BE2C (cell line): ENCODE measurements at regions not wholly inside any gene's neighbourhood (a gene's known extent, or its start where the extent isn't known, plus 50 kb on each side); places are given as distances from the start of the nearest gene placed in this dataset.

Experiments
- DNase-seq: peaks from one replicate; pipeline ENCODE4 v3.0.0-alpha.2; 2020
- H3K27me3 ChIP-seq: fragments of 250-450 bp; sonication (Bioruptor Pico); 2 replicates; pipeline ENCODE4 v1.5.1; 2020; ENCODE audit warnings: mild to moderate bottlenecking
- H3K36me3 ChIP-seq: fragments of 250-450 bp; sonication (Bioruptor Pico); 2 replicates; pipeline ENCODE4 v1.5.1; 2020; ENCODE audit warnings: mild to moderate bottlenecking
- H3K4me1 ChIP-seq: fragments of 250-450 bp; sonication (Bioruptor Pico); 2 replicates; pipeline ENCODE4 v1.5.1; 2020
- H3K4me3 ChIP-seq: 2 replicates; pipeline ENCODE4 v1.5.1; 2011; ENCODE audit warnings: low read depth, low read length
- H3K9me3 ChIP-seq: fragments of 250-450 bp; sonication (Bioruptor Pico); 2 replicates; pipeline ENCODE4 v1.5.1; 2020
- CTCF ChIP-seq: IDR thresholded peaks from 2 replicates; pipeline ENCODE4 v1.5.1; 2012; ENCODE audit warnings: mild to moderate bottlenecking, low read depth, low read length

GRCh38 chr21:32196001-32196400 lies 82.8 kb downstream of the MIS18A start:
- Histone ChIP-seq H3K4me1 (peaks cover 7% of the 10 kb centered on the region), H3K4me3 (no peak overlapping the region), H3K36me3 (no peaks in the 10 kb centered on the region), H3K9me3 (no peaks in the 10 kb centered on the region), H3K27me3 (no peaks in the 10 kb centered on the region)
- no peak for DNase-seq
- TF ChIP-seq CTCF, result no peak

GRCh38 chr21:32193098-32193465 lies 85.8 kb downstream of the MIS18A start:
- no peak overlapping the region for H3K4me3 ChIP-seq
- no peaks in the 10 kb centered on the region for H3K9me3 ChIP-seq
- no peak for TF ChIP-seq CTCF
- H3K36me3 ChIP-seq, result no peaks in the 10 kb centered on the region
- no peaks in the 10 kb centered on the region for H3K27me3 ChIP-seq
- DNase-seq, result no peak
- peaks cover 7% of the 10 kb centered on the region for H3K4me1 ChIP-seq

GRCh38 chr21:32192291-32193097 lies 86.4 kb downstream of the MIS18A start:
- H3K4me1 ChIP-seq, result peaks cover 4% of the 10 kb centered on the region
- DNase-seq, result no peak

DNA sequence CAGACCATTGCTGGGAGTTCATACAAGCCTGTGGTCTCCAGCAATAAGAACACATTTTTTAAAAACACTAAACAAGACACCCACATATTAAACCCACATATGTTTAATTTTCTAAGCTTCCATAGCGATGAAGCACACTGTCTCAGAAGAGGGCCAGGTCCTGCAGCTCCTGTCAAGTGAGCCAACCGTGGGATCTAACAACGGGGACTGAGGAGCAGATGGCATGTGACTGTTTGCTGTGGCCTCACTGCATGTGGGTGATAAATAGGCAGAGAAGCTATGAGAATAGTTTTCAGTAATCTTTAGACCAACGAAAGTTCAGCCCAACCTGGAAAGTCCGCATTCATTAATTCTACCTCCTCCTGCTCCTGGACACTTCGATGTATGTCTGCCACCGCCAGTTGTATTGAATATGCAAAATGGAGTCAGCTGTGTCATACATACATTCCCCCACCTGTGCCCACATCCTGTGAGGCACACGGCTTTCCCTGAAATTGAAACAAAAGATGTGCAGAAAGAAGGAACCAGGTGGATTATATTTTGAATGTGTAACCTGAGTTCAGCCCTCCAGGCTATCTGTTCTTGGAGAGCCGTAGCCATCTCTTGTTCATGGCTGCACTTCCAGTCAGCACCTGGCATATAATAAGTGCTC lies 88.2 kb downstream of the MIS18A start:
- Histone ChIP-seq H3K4me3 (no peak overlapping the region), H3K4me1 (no peaks in the 10 kb centered on the region), H3K9me3 (no peaks in the 10 kb centered on the region), H3K27me3 (no peaks in the 10 kb centered on the region), H3K36me3 (no peaks in the 10 kb centered on the region)
- no peak for DNase-seq
- TF ChIP-seq CTCF, result no peak

More at GRCh38 chr21:32192291-32193097, 86.4 kb downstream of the MIS18A start:
- Histone ChIP-seq H3K9me3 (no peaks in the 10 kb centered on the region), H3K36me3 (no peaks in the 10 kb centered on the region), H3K27me3 (no peaks in the 10 kb centered on the region), H3K4me3 (no peak overlapping the region)
- TF ChIP-seq CTCF, result no peak

DNA sequence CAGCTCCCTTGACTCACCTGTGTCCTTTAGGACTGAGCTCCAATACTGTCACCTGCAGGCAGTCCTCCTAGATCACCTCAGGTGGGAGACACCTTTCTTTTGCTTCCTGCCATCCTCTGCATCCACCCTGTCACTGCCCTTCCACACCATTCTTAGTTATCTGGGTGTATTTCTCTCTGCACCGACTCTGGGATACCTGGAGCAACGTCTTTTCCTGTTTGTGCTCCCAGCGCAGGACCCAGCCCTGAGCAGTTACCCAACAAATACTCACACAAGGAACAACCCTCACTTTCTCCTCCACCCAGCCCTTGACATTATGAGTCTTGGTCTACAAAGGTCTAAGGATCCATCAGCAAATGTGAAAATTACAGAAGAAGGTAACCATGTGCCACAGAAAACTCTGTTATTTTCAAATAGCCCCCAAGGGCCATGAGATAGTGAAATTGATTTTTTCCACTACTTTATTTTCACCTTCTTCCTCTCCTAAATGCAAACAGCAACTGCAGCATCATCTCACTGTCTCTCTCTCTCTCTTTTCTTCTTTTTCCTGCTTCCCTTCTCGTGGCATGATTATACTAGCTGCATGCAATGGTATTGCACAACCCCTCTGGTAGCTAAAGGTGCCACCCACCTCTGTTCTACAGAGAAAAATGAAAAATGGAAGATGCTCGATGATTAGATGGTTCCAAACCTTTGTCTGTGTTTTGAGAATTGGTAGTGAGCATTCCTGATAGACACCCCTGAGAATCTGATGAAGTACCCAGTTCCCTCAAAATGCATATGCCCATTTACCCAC lies 89.0 kb downstream of the MIS18A start:
- Histone ChIP-seq H3K36me3 (no peaks in the 10 kb centered on the region), H3K9me3 (no peaks in the 10 kb centered on the region)

More for the DNA sequence above, 89.0 kb downstream of the MIS18A start:
- no peak for DNase-seq
- H3K27me3 ChIP-seq, result no peaks in the 10 kb centered on the region
- no peaks in the 10 kb centered on the region for H3K4me1 ChIP-seq
- TF ChIP-seq CTCF, result no peak
- no peak overlapping the region for H3K4me3 ChIP-seq
